ENCODE measurements at regions not wholly inside any gene's neighbourhood (a gene's known extent, or its start where the extent isn't known, plus 50 kb on each side); places are given as distances from the start of the nearest gene placed in this dataset.

- no peak for TF ChIP-seq SIN3A (IDR thresholded peaks at IDR 0.05; ENCODE audit: borderline replicate concordance, insufficient read depth, low read length)
- no peak for TF ChIP-seq POLR2AphosphoS5 (IDR thresholded peaks at IDR 0.05; ENCODE audit: low read depth, low read length)
- TF ChIP-seq, protein P1, sequence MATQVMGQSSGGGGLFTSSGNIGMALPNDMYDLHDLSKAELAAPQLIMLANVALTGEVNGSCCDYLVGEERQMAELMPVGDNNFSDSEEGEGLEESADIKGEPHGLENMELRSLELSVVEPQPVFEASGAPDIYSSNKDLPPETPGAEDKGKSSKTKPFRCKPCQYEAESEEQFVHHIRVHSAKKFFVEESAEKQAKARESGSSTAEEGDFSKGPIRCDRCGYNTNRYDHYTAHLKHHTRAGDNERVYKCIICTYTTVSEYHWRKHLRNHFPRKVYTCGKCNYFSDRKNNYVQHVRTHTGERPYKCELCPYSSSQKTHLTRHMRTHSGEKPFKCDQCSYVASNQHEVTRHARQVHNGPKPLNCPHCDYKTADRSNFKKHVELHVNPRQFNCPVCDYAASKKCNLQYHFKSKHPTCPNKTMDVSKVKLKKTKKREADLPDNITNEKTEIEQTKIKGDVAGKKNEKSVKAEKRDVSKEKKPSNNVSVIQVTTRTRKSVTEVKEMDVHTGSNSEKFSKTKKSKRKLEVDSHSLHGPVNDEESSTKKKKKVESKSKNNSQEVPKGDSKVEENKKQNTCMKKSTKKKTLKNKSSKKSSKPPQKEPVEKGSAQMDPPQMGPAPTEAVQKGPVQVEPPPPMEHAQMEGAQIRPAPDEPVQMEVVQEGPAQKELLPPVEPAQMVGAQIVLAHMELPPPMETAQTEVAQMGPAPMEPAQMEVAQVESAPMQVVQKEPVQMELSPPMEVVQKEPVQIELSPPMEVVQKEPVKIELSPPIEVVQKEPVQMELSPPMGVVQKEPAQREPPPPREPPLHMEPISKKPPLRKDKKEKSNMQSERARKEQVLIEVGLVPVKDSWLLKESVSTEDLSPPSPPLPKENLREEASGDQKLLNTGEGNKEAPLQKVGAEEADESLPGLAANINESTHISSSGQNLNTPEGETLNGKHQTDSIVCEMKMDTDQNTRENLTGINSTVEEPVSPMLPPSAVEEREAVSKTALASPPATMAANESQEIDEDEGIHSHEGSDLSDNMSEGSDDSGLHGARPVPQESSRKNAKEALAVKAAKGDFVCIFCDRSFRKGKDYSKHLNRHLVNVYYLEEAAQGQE (IDR thresholded peaks at IDR 0.05; ENCODE audit: insufficient read depth in 1 of 2, low read depth in 2 of 2, low read length in 2 of 2), result no peak
- TF ChIP-seq FOXP2 (optimal IDR thresholded peaks at IDR 0.05; ENCODE audit: borderline replicate concordance, extremely low read depth, extremely low read length, insufficient read depth), result no peak
- no peak for TF ChIP-seq TAF1 (IDR thresholded peaks at IDR 0.05; ENCODE audit: borderline replicate concordance, insufficient read depth, low read length)
Observed at GRCh38 chr15:46275701-46276100, 640.9 kb downstream of the SQOR start.

GRCh38 chr15:46277451-46277850 lies 642.6 kb downstream of the SQOR start:
- TF ChIP-seq POLR2AphosphoS5 (IDR thresholded peaks at IDR 0.05; ENCODE audit: low read depth, low read length) (no peak), SIN3A (IDR thresholded peaks at IDR 0.05; ENCODE audit: borderline replicate concordance, insufficient read depth, low read length) (no peak), TAF1 (IDR thresholded peaks at IDR 0.05; ENCODE audit: borderline replicate concordance, insufficient read depth, low read length) (no peak), FOXP2 (optimal IDR thresholded peaks at IDR 0.05; ENCODE audit: borderline replicate concordance, extremely low read depth, extremely low read length, insufficient read depth) (no peak)
- TF ChIP-seq, protein P1 (IDR thresholded peaks at IDR 0.05; ENCODE audit: insufficient read depth in 1 of 2, low read depth in 2 of 2, low read length in 2 of 2), result no peak

DNA sequence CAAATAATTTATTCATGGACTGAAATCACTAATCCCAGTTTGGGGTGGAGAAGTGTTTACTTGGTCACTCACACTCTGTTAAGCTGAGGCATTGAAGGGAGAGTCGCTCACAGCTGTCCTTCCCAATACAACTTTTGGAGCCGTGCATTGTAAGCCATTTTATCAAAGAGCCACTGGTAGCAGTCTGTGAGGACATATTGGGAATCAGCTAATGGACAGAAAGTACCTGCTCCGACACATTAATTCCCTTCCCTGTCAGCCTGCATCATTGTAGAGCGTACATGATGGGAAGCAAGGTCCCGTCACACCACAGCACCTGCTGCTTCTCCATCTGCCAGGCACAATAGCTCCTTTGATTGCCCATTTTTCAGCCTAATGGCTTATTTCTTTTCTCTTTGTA lies 643.2 kb downstream of the SQOR start:
- TF ChIP-seq, protein P1 (IDR thresholded peaks at IDR 0.05; ENCODE audit: insufficient read depth in 1 of 2, low read depth in 2 of 2, low read length in 2 of 2), result no peak

GRCh38 chr15:46278486-46279090 lies 643.8 kb downstream of the SQOR start:
- TF ChIP-seq, protein P1 (IDR thresholded peaks at IDR 0.05; ENCODE audit: insufficient read depth in 1 of 2, low read depth in 2 of 2, low read length in 2 of 2), result no peak
- TF ChIP-seq SIN3A (IDR thresholded peaks at IDR 0.05; ENCODE audit: borderline replicate concordance, insufficient read depth, low read length), result no peak
- TF ChIP-seq POLR2AphosphoS5 (IDR thresholded peaks at IDR 0.05; ENCODE audit: low read depth, low read length), result no peak
- no peak for TF ChIP-seq TAF1 (IDR thresholded peaks at IDR 0.05; ENCODE audit: borderline replicate concordance, insufficient read depth, low read length)
- TF ChIP-seq FOXP2 (optimal IDR thresholded peaks at IDR 0.05; ENCODE audit: borderline replicate concordance, extremely low read depth, extremely low read length, insufficient read depth), result no peak
